Transverse colon (tissue), 4 donors: ENCODE measurements at regions not wholly inside any gene's neighbourhood (a gene's known extent, or its start where the extent isn't known, plus 50 kb on each side); places are given as distances from the start of the nearest gene placed in this dataset.

Source experiments
- DNase-seq: peaks from one replicate; pipeline ENCODE4 v3.0.0-alpha.2; 2019
- H3K27ac ChIP-seq, 4 donors: fragments of 200-600 bp; sonication (generic); 2 replicates each; pipeline ENCODE4 v1.5.1; 2016 to 2018; ENCODE audit warnings: inconsistent platforms in 4 of 4
- H3K27me3 ChIP-seq: fragments of 200-600 bp; sonication (generic); 2 replicates; pipeline ENCODE4 v1.5.1; 2017; ENCODE audit warnings: inconsistent platforms
- H3K36me3 ChIP-seq, 4 donors: fragments of 200-600 bp; sonication (generic); 2 replicates each; pipeline ENCODE4 v1.5.1; 2017 to 2019; ENCODE audit warnings: inconsistent platforms in 4 of 4
- H3K4me1 ChIP-seq, 4 donors: fragments of 200-600 bp; sonication (generic); 2 replicates each; pipeline ENCODE4 v1.5.1; 2017 to 2020; ENCODE audit warnings: inconsistent platforms in 4 of 4
- H3K4me3 ChIP-seq, 4 donors: fragments of 200-600 bp; sonication (generic); 1 replicate in 1 of 4; 2 replicates in 3 of 4; pipeline versions ENCODE4 v1.5.1 to v1.6.1; 2017 to 2019; ENCODE audit warnings: inconsistent platforms in 4 of 4
- H3K9me3 ChIP-seq, 2 donors: fragments of 200-600 bp; sonication (generic); 2 replicates each; pipeline ENCODE4 v1.5.1; 2017 to 2019; ENCODE audit warnings: inconsistent platforms in 2 of 2
- CTCF ChIP-seq, 5 experiments: fragments of 200-600 bp in 3 of 5; fragments of 450-650 bp in 2 of 5; sonication (generic) in 3 of 5; IDR thresholded peaks; 1 replicate in 2 of 5; 2 replicates in 3 of 5; pipeline ENCODE4 v1.5.1; 2016 to 2017; ENCODE audit warnings: antibody characterized with exemption in 5 of 5, inconsistent platforms in 3 of 5, mild to moderate bottlenecking in 2 of 5, moderate library complexity in 1 of 5
- EP300 ChIP-seq: sonication (generic); formaldehyde crosslinking; IDR thresholded peaks from one replicate; pipeline ENCODE4 v1.6.1; 2017; ENCODE audit warnings: antibody characterized with exemption, low read depth
- POLR2A ChIP-seq: fragments of 450-650 bp; IDR thresholded peaks from one replicate; pipeline ENCODE4 v1.6.1; 2016; ENCODE audit warnings: antibody characterized with exemption, mild to moderate bottlenecking, moderate library complexity
- POLR2AphosphoS5 ChIP-seq, 3 donors: sonication (generic); formaldehyde crosslinking; IDR thresholded peaks; one replicate each; pipeline ENCODE4 v1.6.1; 2016; ENCODE audit warnings: antibody characterized with exemption in 3 of 3
- WGBS, 2 donors: methylation state at CpG; one replicate each; pipeline ENCODE4 v1.1.5; 2018; ENCODE audit warnings: low coverage in 1 of 2; 5-methylcytosine and 5-hydroxymethylcytosine counted together
- in situ Hi-C, 4 donors: fragments of 200-750 bp; cut with MboI; loops; one replicate each; pipeline versions ENCODE4 v1.15.0 to v1.15.1; 2017; ENCODE audit warnings: low sequenced_read_pairs in 3 of 4, low pct_ligation_motif_present in 1 of 4, low pct_unique_long_range_greater_than_20kb in 1 of 4
- intact Hi-C: fragments of 100-400 bp; cut with DNase I; formaldehyde crosslinking; loops from one replicate; pipeline ENCODE4 v1.15.1; 2023; ENCODE audit warnings: low total_unique reads

DNA sequence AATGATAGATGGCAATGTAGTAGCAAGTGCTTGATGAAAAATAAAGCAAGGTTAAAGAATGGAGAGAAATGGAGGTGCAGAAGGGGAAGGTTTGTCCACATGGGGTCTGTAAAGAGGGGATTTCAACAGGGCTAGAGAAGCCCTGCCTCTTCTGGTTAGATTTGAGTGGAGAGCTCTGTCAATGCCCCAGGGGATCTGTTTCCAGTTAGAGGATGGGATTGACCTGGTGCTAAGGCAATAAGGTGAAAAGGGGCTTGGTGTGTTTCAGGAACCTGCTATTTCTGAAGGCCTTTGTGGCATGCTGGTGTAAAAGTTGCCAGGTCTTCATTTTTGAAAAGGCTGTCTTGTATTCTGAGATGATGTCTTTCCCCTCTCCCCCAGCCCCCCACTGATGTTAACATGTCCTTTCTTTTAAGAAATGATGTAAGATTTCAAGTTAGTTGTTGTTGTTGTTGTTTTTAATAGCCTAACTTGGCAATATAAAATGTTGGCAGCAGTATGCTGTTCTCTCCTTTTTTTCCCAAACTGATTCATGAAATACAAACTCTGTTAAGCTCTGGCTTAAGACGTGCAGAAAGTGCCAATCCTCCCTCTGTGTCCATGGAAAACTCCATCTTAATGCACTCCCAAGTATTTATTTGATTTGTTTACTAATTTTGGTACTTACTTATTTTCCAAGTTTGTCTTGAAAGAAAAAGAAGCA is 370.3 kb upstream of the ADGRL2 start:
- TF ChIP-seq POLR2AphosphoS5 (IDR thresholded peaks at IDR 0.05) (no peak), CTCF (IDR thresholded peaks at IDR 0.05) (no peak), EP300 (no peak)
- in situ Hi-C loops (no loop called here), intact Hi-C loops (no loop called here)
- DNase-seq = no peak
- no peaks in the 10 kb centered on the region for H3K36me3 ChIP-seq
- 51 to 75% methylated on average over 1 of the region's 1 CpG for WGBS, 2 donors
- H3K9me3 ChIP-seq = no peaks in the 10 kb centered on the region
- no peaks in the 10 kb centered on the region for H3K27me3 ChIP-seq
- H3K4me3 ChIP-seq = no peak overlapping the region
- peaks cover 0 to 8% (median 3%) of the 10 kb centered on the region in 4 donors for H3K4me1 ChIP-seq
- no peak overlapping the region for H3K27ac ChIP-seq

GRCh38 chr1:81428998-81429397 is 371.7 kb upstream of the ADGRL2 start:
- no peak for TF ChIP-seq POLR2AphosphoS5 (IDR thresholded peaks at IDR 0.05)
- no peak for TF ChIP-seq CTCF (IDR thresholded peaks at IDR 0.05)
- no peak for TF ChIP-seq EP300
- TF ChIP-seq POLR2A = no peak
- Histone ChIP-seq H3K27ac (no peak overlapping the region), H3K9me3 (no peaks in the 10 kb centered on the region), H3K36me3 (no peaks in the 10 kb centered on the region), H3K27me3 (no peaks in the 10 kb centered on the region), H3K4me3 (no peak overlapping the region), H3K4me1 (peaks cover 0 to 8% (median 3%) of the 10 kb centered on the region in 4 donors)
- DNase-seq = no peak
- in situ Hi-C loops (no loop called here), intact Hi-C loops (loop anchor here (2.0 kb wide), 1 partner anchor 46 kb away; no protein-coding TSS in a partner anchor)
- WGBS, 2 donors = 60 to 63% methylated on average over 1 of the region's 1 CpG

GRCh38 chr1:81424816-81425215 is 375.9 kb upstream of the ADGRL2 start:
- no peak for DNase-seq
- peaks cover 0 to 7% (median 3%) of the 10 kb centered on the region in 4 donors for H3K4me1 ChIP-seq
- H3K27me3 ChIP-seq = no peaks in the 10 kb centered on the region
- H3K36me3 ChIP-seq = no peaks in the 10 kb centered on the region
- H3K9me3 ChIP-seq = no peaks in the 10 kb centered on the region
- intact Hi-C loops (no loop called here), in situ Hi-C loops (loop anchor here in 1 of 4 donors (25.0 kb wide), 1 partner anchor 337 kb away; no protein-coding TSS in a partner anchor)
- no peak for TF ChIP-seq POLR2AphosphoS5 (IDR thresholded peaks at IDR 0.05)
- no peak for TF ChIP-seq EP300
- no peak for TF ChIP-seq POLR2A
- no peak for TF ChIP-seq CTCF (IDR thresholded peaks at IDR 0.05)
- 88 to 92% methylated on average over 2 of the region's 2 CpGs for WGBS, 2 donors
- H3K27ac ChIP-seq = no peak overlapping the region
- H3K4me3 ChIP-seq = no peak overlapping the region

GRCh38 chr1:81424061-81424460 is 376.7 kb upstream of the ADGRL2 start:
- Histone ChIP-seq H3K27me3 (no peaks in the 10 kb centered on the region), H3K36me3 (no peaks in the 10 kb centered on the region), H3K27ac (no peak overlapping the region), H3K4me1 (peaks cover 0 to 4% (median under 1%) of the 10 kb centered on the region in 4 donors), H3K9me3 (no peaks in the 10 kb centered on the region), H3K4me3 (no peak overlapping the region)
- in situ Hi-C loops (loop anchor here in 1 of 4 donors (25.0 kb wide), 1 partner anchor 338 kb away; no protein-coding TSS in a partner anchor), intact Hi-C loops (no loop called here)
- DNase-seq = no peak
- TF ChIP-seq EP300 (no peak), CTCF (IDR thresholded peaks at IDR 0.05) (no peak), POLR2A (no peak), POLR2AphosphoS5 (IDR thresholded peaks at IDR 0.05) (no peak)
- 43 to 51% methylated on average over 5 of the region's 5 CpGs for WGBS, 2 donors
